PC-3 (cell line): ENCODE measurements at regions not wholly inside any gene's neighbourhood (a gene's known extent, or its start where the extent isn't known, plus 50 kb on each side); places are given as distances from the start of the nearest gene placed in this dataset.
"Not testable (repeated sequence)": the region's sequence is repeated elsewhere in the genome, so short reads cannot be mapped to it uniquely, and the experiment has no call there.

Source experiments
- ATAC-seq: fragments of 200-7000 bp; cut with Tn5 transposase; 2 replicates; pipeline ENCODE4 v1.9.1; 2020; ENCODE audit warnings: mild to moderate bottlenecking, moderate library complexity
- BruUV-seq: library from RNA; stranded (reverse); fragments of 400-500 nt; replicated peaks from 2 replicates; lab custom pipeline; 2021; lab: Mats Ljungman, UMichigan
- CTCF ChIA-PET: fragments of 300-600 bp; sonication (Branson Sonifier 250); formaldehyde crosslinking; loops from one replicate; lab custom pipeline; 2022; ENCODE audit warnings: antibody characterized with exemption; lab: Charles Lee
- POLR2A ChIA-PET: fragments of 300-600 bp; sonication (Branson Sonifier 250); formaldehyde crosslinking; loops from one replicate; lab custom pipeline; 2022; ENCODE audit warnings: antibody characterized with exemption; ENCODE audit not compliant: unreplicated experiment; lab: Charles Lee
- DNase-seq: peaks from one replicate; pipeline ENCODE4 v3.0.0-alpha.2; 2015
- H2AFZ ChIP-seq: fragments of 300-600 bp; sonication (generic); 2 replicates; pipeline ENCODE4 v1.6.0; 2016; ENCODE audit warnings: antibody characterized with exemption, low read length
- H3F3A ChIP-seq: fragments of 300-600 bp; sonication (generic); one replicate; pipeline ENCODE4 v1.6.0; 2017; ENCODE audit warnings: antibody characterized with exemption, low read length, control low read depth, mild to moderate bottlenecking; ENCODE audit not compliant: unreplicated experiment
- H3K27ac ChIP-seq: fragments of 300-600 bp; sonication (generic); 2 replicates; pipeline ENCODE4 v1.5.1; 2016; ENCODE audit warnings: mild to moderate bottlenecking, low read length
- H3K27me3 ChIP-seq: fragments of 300-600 bp; sonication (generic); 2 replicates; pipeline ENCODE4 v1.6.1; 2016; ENCODE audit warnings: low read length, mixed read lengths
- H3K36me3 ChIP-seq: fragments of 300-600 bp; sonication (generic); 2 replicates; pipeline ENCODE4 v1.6.1; 2016; ENCODE audit warnings: low read depth, mixed run types, low read length, mixed read lengths
- H3K4me1 ChIP-seq: fragments of 300-600 bp; sonication (generic); 2 replicates; pipeline ENCODE4 v1.5.1; 2016; ENCODE audit warnings: low read length; ENCODE audit not compliant: insufficient read depth
- H3K4me2 ChIP-seq: fragments of 300-600 bp; sonication (generic); 2 replicates; pipeline ENCODE4 v1.6.0; 2016; ENCODE audit warnings: low read length
- H3K4me3 ChIP-seq: fragments of 300-600 bp; sonication (generic); 2 replicates; pipeline ENCODE4 v1.5.1; 2016; ENCODE audit warnings: mild to moderate bottlenecking, low read length, mixed read lengths
- H3K79me2 ChIP-seq: fragments of 300-600 bp; sonication (generic); 2 replicates; pipeline ENCODE4 v1.6.1; 2017; ENCODE audit warnings: low read length, mixed read lengths
- H3K9ac ChIP-seq: fragments of 300-600 bp; sonication (generic); 2 replicates; pipeline ENCODE4 v1.6.0; 2016; ENCODE audit warnings: mild to moderate bottlenecking, low read length
- H3K9me2 ChIP-seq: fragments of 300-600 bp; sonication (generic); replicated peaks from 2 replicates; pipeline ENCODE4 v1.6.1; 2016; ENCODE audit warnings: mixed run types, low read length, mixed read lengths
- H3K9me3 ChIP-seq: fragments of 300-600 bp; sonication (generic); 2 replicates; pipeline ENCODE4 v1.6.1; 2016; ENCODE audit warnings: low read length, mixed read lengths
- H4K20me1 ChIP-seq: fragments of 300-600 bp; sonication (generic); 2 replicates; pipeline ENCODE4 v1.6.1; 2016; ENCODE audit warnings: low read length, mixed read lengths
- CTCF ChIP-seq: fragments of 300-600 bp; sonication (generic); conservative IDR thresholded peaks from 2 replicates; pipeline ENCODE4 v1.5.1; 2017; ENCODE audit warnings: antibody characterized with exemption, low read depth, mild to moderate bottlenecking, low read length
- EZH2 ChIP-seq: fragments of 300-600 bp; sonication (generic); IDR thresholded peaks from one replicate; pipeline ENCODE4 v1.6.1; 2017; ENCODE audit warnings: antibody characterized with exemption, mild to moderate bottlenecking, low read length; ENCODE audit not compliant: unreplicated experiment
- EZH2phosphoT487 ChIP-seq: fragments of 300-600 bp; sonication (generic); IDR thresholded peaks from 2 replicates; pipeline ENCODE4 v1.6.1; 2018; ENCODE audit warnings: mild to moderate bottlenecking, antibody characterized with exemption, low read length, borderline replicate concordance
- intact Hi-C: fragments of 100-400 bp; cut with micrococcal nuclease; formaldehyde crosslinking; loops from 2 replicates; pipeline ENCODE4 v1.9.0; 2023

GRCh38 chr3:15983693-15984092 is 185.9 kb upstream of the ANKRD28 start:
- Histone ChIP-seq H3K4me1 (peaks cover 23% of the 10 kb centered on the region), H3K9me2 (no peaks in the 10 kb centered on the region), H3K27ac (peak overlapping the region; percentile 90), H3K4me3 (peak overlapping the region; percentile 60; the same call in 1 of the 2 replicates), H3K9ac (peak overlapping the region; percentile 60), H3F3A (peaks cover 10% of the 10 kb centered on the region), H3K79me2 (no peaks in the 10 kb centered on the region), H2AFZ (peak overlapping the region; percentile 82), H3K27me3 (no peaks in the 10 kb centered on the region), H3K4me2 (peak overlapping the region; percentile 81), H3K36me3 (no peaks in the 10 kb centered on the region), H4K20me1 (no peaks in the 10 kb centered on the region), H3K9me3 (no peaks in the 10 kb centered on the region)
- intact Hi-C loops, result loop anchor here (2.0 to 10.0 kb wide), 2 partner anchors 19 to 1821 kb away; no protein-coding TSS in a partner anchor
- POLR2A ChIA-PET, result interaction anchor here (0.5 kb wide), 1 partner anchor 127 kb away, joined by 3 read pairs; no protein-coding TSS in a partner anchor
- ATAC-seq (no peak), DNase-seq (no peak)
- BruUV-seq, result no TSS peak
- TF ChIP-seq CTCF (no peak), EZH2phosphoT487 (no peak), EZH2 (no peak)
- CTCF ChIA-PET, result no interaction called here

DNA sequence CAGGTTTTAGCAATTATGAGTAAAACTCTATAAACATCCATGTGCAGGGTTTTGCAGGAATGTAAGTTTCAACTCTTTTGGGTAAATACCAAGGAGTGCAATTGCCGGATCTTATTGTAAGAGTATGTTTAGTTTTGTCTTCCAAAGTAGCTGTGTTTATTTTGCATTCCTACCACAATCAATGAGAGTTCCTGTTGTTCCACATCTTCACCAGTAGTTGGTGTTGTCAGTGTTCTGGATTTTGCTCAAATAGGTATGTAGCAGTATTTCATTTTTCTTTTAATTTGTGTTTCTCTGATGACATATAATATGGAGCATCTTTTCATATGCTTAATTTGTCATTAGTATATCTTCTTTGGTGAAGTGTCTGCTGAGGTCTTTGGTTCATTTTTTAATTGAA is 185.1 kb upstream of the GALNT15 start:
- Histone ChIP-seq H2AFZ (no peak overlapping the region), H3K4me3 (no peak overlapping the region), H3K4me2 (no peak overlapping the region), H3K36me3 (no peaks in the 10 kb centered on the region), H3K4me1 (no peaks in the 10 kb centered on the region), H4K20me1 (no peaks in the 10 kb centered on the region), H3K27ac (no peak overlapping the region), H3F3A (no peaks in the 10 kb centered on the region), H3K9me3 (no peaks in the 10 kb centered on the region), H3K9ac (no peak overlapping the region), H3K9me2 (no peaks in the 10 kb centered on the region), H3K27me3 (no peaks in the 10 kb centered on the region), H3K79me2 (no peaks in the 10 kb centered on the region)
- no peak for ATAC-seq
- intact Hi-C loops, result loop anchor here (10.0 kb wide), 1 partner anchor 1815 kb away; no protein-coding TSS in a partner anchor
- DNase-seq, result peak; percentile 16
- no TSS peak for BruUV-seq
- CTCF ChIA-PET, result no interaction called here
- POLR2A ChIA-PET, result no interaction called here
- TF ChIP-seq EZH2phosphoT487 (no peak), EZH2 (no peak), CTCF (peak; percentile 56; the same call in 1 of the 2 replicates)

DNA sequence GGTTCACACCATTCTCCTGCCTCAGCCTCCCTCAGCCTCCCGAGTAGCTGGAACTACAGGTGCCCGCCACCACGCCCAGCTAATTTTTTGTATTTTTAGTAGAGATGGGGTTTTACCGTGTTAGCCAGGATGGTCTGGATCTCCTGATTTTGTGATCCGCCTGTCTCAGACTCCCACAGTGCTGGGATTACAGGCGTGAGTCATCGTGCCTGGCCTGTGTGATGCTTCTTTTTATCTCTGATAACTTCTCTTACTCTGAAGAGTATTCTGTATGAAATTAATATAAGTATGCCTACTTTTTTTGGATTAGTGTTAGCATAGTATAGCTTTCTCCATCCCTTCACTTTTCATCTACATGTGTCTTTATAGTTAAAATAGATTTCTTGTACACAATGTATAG is 180.8 kb upstream of the GALNT15 start:
- H4K20me1 ChIP-seq, BruUV-seq, H3K27ac ChIP-seq, H3K27me3 ChIP-seq, H3K4me2 ChIP-seq, H3F3A ChIP-seq, H3K4me1 ChIP-seq, H2AFZ ChIP-seq, H3K79me2 ChIP-seq, ATAC-seq, POLR2A ChIA-PET, H3K36me3 ChIP-seq, H3K9ac ChIP-seq, H3K9me2 ChIP-seq, intact Hi-C loops, H3K4me3 ChIP-seq, DNase-seq, H3K9me3 ChIP-seq: not testable (repeated sequence)
- CTCF ChIA-PET, result interaction anchor here (0.7 kb wide), 1 partner anchor 762 kb away, joined by 3 read pairs; no protein-coding TSS in a partner anchor

GRCh38 chr3:15996496-15996895 is 178.0 kb upstream of the GALNT15 start:
- H3K9me2 ChIP-seq, H3K36me3 ChIP-seq, H3K4me3 ChIP-seq, H2AFZ ChIP-seq, POLR2A ChIA-PET, H3K9ac ChIP-seq, CTCF ChIA-PET, H3K9me3 ChIP-seq, H3K27ac ChIP-seq, H3F3A ChIP-seq, H4K20me1 ChIP-seq, DNase-seq, intact Hi-C loops, H3K4me1 ChIP-seq, H3K27me3 ChIP-seq, H3K79me2 ChIP-seq, ATAC-seq, H3K4me2 ChIP-seq, BruUV-seq: not testable (repeated sequence)
